H9 (cell line): ENCODE measurements at regions not wholly inside any gene's neighbourhood (a gene's known extent, or its start where the extent isn't known, plus 50 kb on each side); places are given as distances from the start of the nearest gene placed in this dataset.

ENCODE experiments used
- DNase-seq: peaks from one replicate; pipeline ENCODE4 v3.0.0-alpha.2; 2017
- H2AFZ ChIP-seq: one replicate; pipeline ENCODE4 v1.6.1; 2013; ENCODE audit warnings: mild to moderate bottlenecking, low read length, control low read depth, moderate library complexity
- H2AK5ac ChIP-seq: 2 replicates; pipeline ENCODE4 v1.6.1; 2013; ENCODE audit warnings: low read length, control low read depth, mixed read lengths; ENCODE audit not compliant: insufficient read length
- H2BK120ac ChIP-seq: one replicate; pipeline ENCODE4 v1.6.1; 2013; ENCODE audit warnings: low read depth, mild to moderate bottlenecking, low read length, control low read depth, inconsistent platforms; ENCODE audit not compliant: poor library complexity, severe bottlenecking
- H2BK12ac ChIP-seq: 2 replicates; pipeline ENCODE4 v1.6.1; 2013; ENCODE audit warnings: low read length, control low read depth, mixed read lengths, low read depth; ENCODE audit not compliant: insufficient read length
- H2BK15ac ChIP-seq: 2 replicates; pipeline ENCODE4 v1.6.1; 2013; ENCODE audit warnings: low read depth, low read length, control low read depth
- H2BK20ac ChIP-seq: one replicate; pipeline ENCODE4 v1.6.1; 2013; ENCODE audit warnings: low read depth, mild to moderate bottlenecking, low read length, control low read depth, inconsistent platforms; ENCODE audit not compliant: poor library complexity, severe bottlenecking
- H2BK5ac ChIP-seq: 2 replicates; pipeline ENCODE4 v1.6.1; 2013; ENCODE audit warnings: low read length, control low read depth, mixed read lengths; ENCODE audit not compliant: insufficient read length
- H3K14ac ChIP-seq: 2 replicates; pipeline ENCODE4 v1.6.1; 2013; ENCODE audit warnings: low read length, control low read depth; ENCODE audit not compliant: insufficient read depth
- H3K18ac ChIP-seq: 2 replicates; pipeline ENCODE4 v1.6.1; 2013; ENCODE audit warnings: low read depth, mild to moderate bottlenecking, mixed read lengths, low read length, control low read depth; ENCODE audit not compliant: insufficient read length
- H3K23ac ChIP-seq: 2 replicates; pipeline ENCODE4 v1.6.1; 2013; ENCODE audit warnings: low read length, control low read depth, mixed read lengths, low read depth; ENCODE audit not compliant: insufficient read length
- H3K23me2 ChIP-seq: 2 replicates; pipeline ENCODE4 v1.6.1; 2013; ENCODE audit warnings: low read depth, mild to moderate bottlenecking, mixed read lengths, low read length, control low read depth; ENCODE audit not compliant: insufficient read length, poor library complexity, severe bottlenecking
- H3K27ac ChIP-seq: 2 replicates; pipeline ENCODE4 v1.5.1; 2013; ENCODE audit warnings: low read length, control low read depth, mixed read lengths, low read depth; ENCODE audit not compliant: insufficient read length
- H3K27me3 ChIP-seq: 2 replicates; pipeline ENCODE4 v1.6.1; 2013; ENCODE audit warnings: low read length, control low read depth, inconsistent platforms; ENCODE audit not compliant: insufficient read depth
- H3K4ac ChIP-seq: 2 replicates; pipeline ENCODE4 v1.6.1; 2013; ENCODE audit warnings: low read depth, mild to moderate bottlenecking, control low read depth, inconsistent platforms, low read length, moderate library complexity
- H3K4me1 ChIP-seq: 2 replicates; pipeline ENCODE4 v1.6.1; 2013; ENCODE audit warnings: low read length, control low read depth, inconsistent platforms; ENCODE audit not compliant: insufficient read depth
- H3K4me2 ChIP-seq: 2 replicates; pipeline ENCODE4 v1.6.1; 2013; ENCODE audit warnings: low read length, control low read depth, mixed read lengths; ENCODE audit not compliant: insufficient read length, insufficient read depth
- H3K56ac ChIP-seq: 2 replicates; pipeline ENCODE4 v1.6.1; 2013; ENCODE audit warnings: low read depth, mild to moderate bottlenecking, mixed read lengths, low read length, control low read depth; ENCODE audit not compliant: insufficient read length
- H3K79me1 ChIP-seq: 2 replicates; pipeline ENCODE4 v1.6.1; 2013; ENCODE audit warnings: low read depth, mild to moderate bottlenecking, moderate library complexity, low read length, control low read depth, inconsistent platforms; ENCODE audit not compliant: insufficient read depth, poor library complexity, severe bottlenecking
- H3K79me2 ChIP-seq: 2 replicates; pipeline ENCODE4 v1.6.1; 2013; ENCODE audit warnings: low read length, control low read depth, inconsistent platforms; ENCODE audit not compliant: insufficient read depth
- H3K9ac ChIP-seq: 2 replicates; pipeline ENCODE4 v1.6.1; 2013; ENCODE audit warnings: low read length, control low read depth, mixed read lengths; ENCODE audit not compliant: insufficient read length; ENCODE audit errors: extremely low read depth
- H3K9me3 ChIP-seq: one replicate; pipeline ENCODE4 v1.6.1; 2013; ENCODE audit warnings: low read depth, low read length, inconsistent platforms; ENCODE audit not compliant: control insufficient read depth
- H3T11ph ChIP-seq: one replicate; pipeline ENCODE4 v1.6.1; 2013; ENCODE audit warnings: mild to moderate bottlenecking, low read length, control low read depth, inconsistent platforms
- H4K20me1 ChIP-seq: one replicate; pipeline ENCODE4 v1.6.1; 2013; ENCODE audit not compliant: control insufficient read depth, insufficient read length, insufficient read depth
- H4K5ac ChIP-seq: 2 replicates; pipeline ENCODE4 v1.6.1; 2013; ENCODE audit warnings: low read depth, mild to moderate bottlenecking, mixed read lengths, low read length, control low read depth; ENCODE audit not compliant: insufficient read length
- H4K8ac ChIP-seq: replicated peaks from 2 replicates; pipeline ENCODE4 v1.6.1; 2013; ENCODE audit warnings: low read length, control low read depth, mixed read lengths, low read depth; ENCODE audit not compliant: insufficient read length
- H4K91ac ChIP-seq: 2 replicates; pipeline ENCODE4 v1.6.1; 2013; ENCODE audit warnings: low read depth, mild to moderate bottlenecking, moderate library complexity, mixed read lengths, low read length, control low read depth; ENCODE audit not compliant: insufficient read length
- H3K27ac Mint-ChIP-seq, 3 experiments: 2 replicates in 2 of 3; 3 replicates in 1 of 3; pipeline ENCODE4 v1.8.0; 2020 to 2021; ENCODE audit warnings: mixed read lengths in 3 of 3, mild to moderate bottlenecking in 1 of 3, moderate library complexity in 1 of 3
- H3K27me3 Mint-ChIP-seq: 2 replicates; pipeline ENCODE4 v1.8.0; 2021; ENCODE audit warnings: low read depth, mild to moderate bottlenecking, moderate library complexity, mixed read lengths
- H3K36me3 Mint-ChIP-seq, 3 experiments: 2 replicates in 2 of 3; 3 replicates in 1 of 3; pipeline ENCODE4 v1.8.0; 2020 to 2021; ENCODE audit warnings: low read depth in 3 of 3, mixed read lengths in 3 of 3; ENCODE audit not compliant: insufficient read depth in 1 of 3
- H3K4me1 Mint-ChIP-seq, 2 experiments: 2 replicates each; pipeline ENCODE4 v1.8.0; 2020; ENCODE audit warnings: mixed read lengths in 2 of 2
- H3K4me3 Mint-ChIP-seq, 2 experiments: 2 replicates in 1 of 2; 3 replicates in 1 of 2; pipeline ENCODE4 v1.8.0; 2020 to 2021; ENCODE audit warnings: mild to moderate bottlenecking in 2 of 2, mixed read lengths in 2 of 2, moderate library complexity in 1 of 2
- H3K9me3 Mint-ChIP-seq, 2 experiments: 2 replicates in 1 of 2; 3 replicates in 1 of 2; pipeline ENCODE4 v1.8.0; 2020; ENCODE audit warnings: mild to moderate bottlenecking in 2 of 2, mixed read lengths in 2 of 2, moderate library complexity in 1 of 2
- CTCF ChIP-seq: fragments of 200-600 bp; sonication (generic); conservative IDR thresholded peaks from 3 replicates; pipeline ENCODE4 v1.8.0; 2021; ENCODE audit warnings: antibody characterized with exemption, mild to moderate bottlenecking
- WGBS: extraction: QIAGEN DNeasy Blood & Tissue Kit; methylation state at CpG from one replicate; pipeline ENCODE4 v1.1.7; 2013; ENCODE audit warnings: missing lambda C conversion rate, low lambda C conversion rate, mixed read lengths; ENCODE audit not compliant: insufficient read length; ENCODE audit errors: extremely low coverage; 5-methylcytosine and 5-hydroxymethylcytosine counted together

GRCh38 chr7:152949790-152950189, 190.2 kb downstream of the ACTR3B start:
- no peak overlapping the region for H3K4me2 ChIP-seq
- H2BK120ac ChIP-seq, result no peak overlapping the region
- H3K23me2 ChIP-seq, result no peaks in the 10 kb centered on the region
- no peaks in the 10 kb centered on the region for H3K79me2 ChIP-seq
- TF ChIP-seq CTCF, result no peak
- no peaks in the 10 kb centered on the region for H3K79me1 ChIP-seq
- no peak overlapping the region for H3K18ac ChIP-seq
- Mint-ChIP-seq H3K4me3 (no peak overlapping the region), H3K27ac (no peak overlapping the region), H3K27me3 (no peaks in the 10 kb centered on the region), H3K4me1 (no peaks in the 10 kb centered on the region), H3K36me3 (peaks cover 5 to 7% (median 5%) of the 10 kb centered on the region in 3 experiments; a peak in 5 of 7 replicates), H3K9me3 (peaks cover 8 to 9% of the 10 kb centered on the region in 2 experiments; a peak in 4 of 5 replicates)
- H3K9me3 ChIP-seq, result no peaks in the 10 kb centered on the region
- no peaks in the 10 kb centered on the region for H4K20me1 ChIP-seq
- no peak overlapping the region for H4K91ac ChIP-seq
- no peak overlapping the region for H3T11ph ChIP-seq
- no peak overlapping the region for H4K8ac ChIP-seq
- H3K27ac ChIP-seq, result no peak overlapping the region
- H3K9ac ChIP-seq, result no peak overlapping the region
- WGBS, result no CpG with 5 or more reads among the region's 4 CpGs
- H3K4ac ChIP-seq, result no peak overlapping the region
- no peak overlapping the region for H2AFZ ChIP-seq
- H3K23ac ChIP-seq, result no peak overlapping the region
- H2BK15ac ChIP-seq, result no peak overlapping the region
- no peak overlapping the region for H3K56ac ChIP-seq
- no peak overlapping the region for H2BK5ac ChIP-seq
- H3K4me1 ChIP-seq, result no peaks in the 10 kb centered on the region
- H2AK5ac ChIP-seq, result no peak overlapping the region
- no peak overlapping the region for H3K14ac ChIP-seq
- DNase-seq, result no peak
- H4K5ac ChIP-seq, result no peak overlapping the region
- no peak overlapping the region for H2BK12ac ChIP-seq
- no peak overlapping the region for H2BK20ac ChIP-seq
- H3K27me3 ChIP-seq, result no peaks in the 10 kb centered on the region
